CD4-positive, alpha-beta T cell treated with Interferon alpha-2 for 1 hour (primary cell): ENCODE measurements at regions not wholly inside any gene's neighbourhood (a gene's known extent, or its start where the extent isn't known, plus 50 kb on each side); places are given as distances from the start of the nearest gene placed in this dataset.
"Not testable (repeated sequence)": the region's sequence is repeated elsewhere in the genome, so short reads cannot be mapped to it uniquely, and the experiment has no call there.

Experiments used
- DNase-seq, 2 donors: peaks; one replicate each; pipeline ENCODE4 v3.0.0-alpha.2; 2020 to 2022

GRCh38 chr4:156154978-156155377 is 201.3 kb upstream of the CTSO start:
- no peak for DNase-seq

- no peak for DNase-seq
Measured at GRCh38 chr4:156146571-156146970, 192.9 kb upstream of the CTSO start.

DNA sequence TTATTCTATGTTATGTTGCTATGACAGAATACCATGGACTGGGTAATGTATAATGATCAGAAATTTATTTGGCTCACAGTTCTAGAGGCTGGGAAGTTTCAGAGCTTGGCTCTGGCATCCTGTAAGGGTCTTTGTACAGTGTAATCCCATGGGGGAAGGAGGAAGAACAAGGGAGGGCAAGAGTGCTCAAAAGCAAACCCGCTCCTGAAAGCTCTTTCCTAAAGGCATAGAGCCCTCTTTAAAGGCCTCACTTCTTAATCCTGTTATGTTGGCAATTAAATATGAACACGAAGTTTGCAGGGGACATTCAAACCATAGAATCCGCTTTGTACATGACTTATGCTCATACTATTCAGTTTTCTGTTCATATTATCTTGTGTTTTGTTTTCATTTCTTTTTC is 191.3 kb upstream of the CTSO start:
- DNase-seq = no peak

DNA sequence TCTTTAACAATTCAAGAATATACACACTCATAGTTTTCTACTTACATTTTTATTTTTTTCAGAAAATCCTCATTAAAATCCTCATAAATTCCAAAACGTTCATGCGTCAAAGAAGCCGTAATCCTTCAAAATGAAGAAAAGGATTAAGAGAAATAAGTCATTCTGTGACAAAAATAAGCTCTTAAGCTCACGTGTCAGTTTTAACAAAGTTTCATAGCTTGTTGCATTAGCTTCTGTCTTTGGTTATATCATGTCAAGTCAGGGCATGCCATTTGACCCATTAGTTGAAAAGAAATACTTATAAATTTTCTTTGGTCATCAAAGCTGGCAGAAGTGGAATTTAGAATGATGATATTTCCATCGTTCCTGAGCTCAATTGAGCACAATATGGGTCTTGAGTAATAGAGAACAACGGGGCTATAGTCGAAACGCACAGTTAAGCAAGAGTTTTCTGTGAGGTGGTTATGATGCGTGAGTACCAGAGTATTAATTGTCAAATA is 185.2 kb upstream of the CTSO start:
- no peak for DNase-seq

GRCh38 chr4:156137679-156138473 is 184.2 kb upstream of the CTSO start:
- no peak for DNase-seq

DNA sequence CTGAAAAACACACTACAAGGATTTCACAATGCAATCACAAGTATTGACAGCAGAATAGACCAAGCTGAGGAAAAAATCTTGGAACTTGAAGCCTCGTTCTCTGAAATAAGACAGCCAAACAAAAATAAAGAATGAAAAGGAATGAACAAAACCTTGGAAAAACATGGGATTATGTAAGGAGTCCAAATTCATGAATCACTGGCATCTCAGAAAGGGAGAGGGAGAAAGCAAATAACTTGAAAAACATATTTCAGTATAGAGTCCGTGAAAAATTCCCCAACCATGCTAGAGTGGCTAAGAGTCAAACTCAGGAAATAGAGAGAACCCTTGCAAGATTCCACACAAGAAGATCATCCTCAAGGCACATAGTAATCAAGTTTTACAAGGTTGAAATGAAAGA is 178.5 kb upstream of the CTSO start:
- no peak for DNase-seq

DNA sequence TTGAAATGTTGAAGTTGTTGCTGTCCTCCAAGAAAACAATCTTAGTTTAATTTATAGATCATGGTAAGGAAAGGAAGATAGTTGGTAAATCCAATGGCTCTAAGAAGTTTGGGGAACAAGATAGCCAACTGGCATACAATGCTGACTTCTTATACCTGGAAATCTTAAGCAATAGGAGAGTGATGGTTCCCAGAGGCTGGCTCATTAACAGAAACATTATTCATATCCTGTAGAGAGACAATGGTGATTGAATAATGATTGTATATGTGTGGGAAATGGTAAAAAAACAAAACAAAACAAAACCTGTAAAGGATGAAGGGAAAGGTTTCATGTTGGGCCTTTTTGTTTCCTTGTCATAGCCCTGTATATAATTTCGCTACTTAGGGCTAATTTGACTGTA is 174.9 kb upstream of the CTSO start:
- DNase-seq = no peak

DNA sequence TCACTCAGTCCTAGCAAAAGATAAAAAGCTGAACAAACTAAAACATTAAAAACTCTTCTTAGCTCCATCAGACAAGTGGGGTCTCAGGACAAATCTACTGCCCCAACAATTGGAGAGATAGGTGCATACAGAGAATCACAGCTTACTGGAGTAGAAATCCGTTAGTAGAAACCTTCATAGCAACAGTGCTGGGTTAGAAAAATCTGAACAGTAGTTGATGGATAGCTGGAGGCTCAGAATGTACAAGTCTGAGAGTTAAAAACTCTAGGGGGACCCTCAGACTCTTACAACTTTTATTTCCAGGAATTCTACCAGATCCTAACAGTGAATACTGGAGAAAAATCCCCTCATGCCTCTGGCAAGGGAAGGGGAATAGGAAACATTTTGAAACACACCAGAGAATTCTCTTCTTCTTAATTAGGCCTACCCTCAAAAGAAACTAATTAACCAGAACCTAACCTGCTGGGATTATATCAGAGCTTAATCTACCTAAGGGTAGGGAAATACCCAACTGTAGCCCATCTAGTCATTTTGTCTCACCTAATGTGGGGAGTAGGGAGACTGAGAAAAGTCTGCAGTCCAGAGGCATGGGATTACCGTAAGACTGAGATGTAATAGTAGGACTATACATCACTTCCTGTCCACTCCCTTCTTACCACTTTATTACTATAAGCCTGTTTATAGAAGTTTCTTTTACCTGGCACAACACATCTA is 165.0 kb upstream of the CTSO start:
- DNase-seq = no peak

GRCh38 chr4:156117743-156118142 is 164.1 kb upstream of the CTSO start:
- DNase-seq = no peak

DNA sequence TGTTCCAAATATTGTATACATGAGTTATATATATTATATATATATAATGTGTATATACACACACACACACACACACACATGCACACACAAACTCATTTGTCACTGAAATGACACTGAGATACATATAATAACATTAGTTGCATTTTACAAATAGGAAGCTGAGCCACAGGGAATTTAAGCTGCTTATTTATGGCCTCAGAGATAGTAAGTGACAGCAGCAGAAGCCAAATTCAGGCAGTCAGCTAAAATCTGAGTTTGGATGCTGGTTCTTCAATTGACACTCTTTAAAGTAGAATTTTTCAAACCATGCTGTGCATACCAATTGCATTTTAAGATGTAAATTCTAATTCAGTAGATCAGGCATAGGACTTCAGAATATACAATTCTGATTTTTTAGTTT is 163.3 kb upstream of the CTSO start:
- DNase-seq = no peak

GRCh38 chr4:156113138-156113765 is 159.6 kb upstream of the CTSO start:
- DNase-seq = no peak

- DNase-seq = no peak
Measured at GRCh38 chr4:156111686-156112085, 158.0 kb upstream of the CTSO start.

DNA sequence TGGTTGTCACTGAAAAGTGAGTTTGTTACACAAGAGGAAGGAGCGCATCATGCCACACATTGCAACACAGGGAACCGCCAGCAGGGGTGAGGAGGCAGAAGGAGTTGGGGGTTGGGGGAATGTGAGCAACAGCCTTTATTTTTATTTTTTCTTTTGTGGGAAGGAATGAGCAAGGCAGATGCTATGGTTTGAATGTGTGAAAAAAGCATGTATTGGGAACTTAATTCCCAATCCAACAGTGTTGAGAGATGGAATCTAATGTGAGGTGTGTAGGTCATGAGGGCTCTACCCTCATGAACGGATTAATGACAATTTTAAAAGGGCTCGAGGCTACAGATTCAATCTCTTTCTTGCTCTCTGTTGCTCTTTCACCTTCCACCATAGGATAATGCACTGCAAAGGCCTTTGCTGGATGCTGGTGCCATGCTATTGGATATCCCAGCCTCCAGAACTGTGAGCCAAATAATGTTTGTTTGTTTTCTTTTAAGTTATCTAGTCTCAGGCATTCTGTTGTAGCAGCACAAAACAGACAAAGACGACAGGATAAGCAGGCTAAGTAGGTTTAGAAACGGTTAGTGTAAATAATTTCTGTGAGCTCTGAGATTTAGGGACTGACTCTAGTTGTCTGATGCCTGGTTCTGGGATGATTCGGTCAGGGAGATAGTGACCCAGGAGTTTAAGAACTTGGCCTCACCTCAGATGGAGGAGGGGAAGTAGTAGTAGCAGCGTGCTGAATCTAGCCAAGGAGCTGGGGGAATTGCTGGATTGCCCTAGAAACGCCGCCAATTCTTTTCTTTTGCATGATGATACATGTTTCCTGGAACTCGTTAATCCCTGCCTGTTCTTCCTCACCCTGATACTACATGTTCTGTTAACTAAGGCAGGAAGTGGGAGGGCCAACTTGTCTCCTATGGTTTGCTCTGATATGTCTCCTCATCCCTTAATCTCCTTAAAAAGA is 156.6 kb upstream of the CTSO start:
- no peak for DNase-seq

DNA sequence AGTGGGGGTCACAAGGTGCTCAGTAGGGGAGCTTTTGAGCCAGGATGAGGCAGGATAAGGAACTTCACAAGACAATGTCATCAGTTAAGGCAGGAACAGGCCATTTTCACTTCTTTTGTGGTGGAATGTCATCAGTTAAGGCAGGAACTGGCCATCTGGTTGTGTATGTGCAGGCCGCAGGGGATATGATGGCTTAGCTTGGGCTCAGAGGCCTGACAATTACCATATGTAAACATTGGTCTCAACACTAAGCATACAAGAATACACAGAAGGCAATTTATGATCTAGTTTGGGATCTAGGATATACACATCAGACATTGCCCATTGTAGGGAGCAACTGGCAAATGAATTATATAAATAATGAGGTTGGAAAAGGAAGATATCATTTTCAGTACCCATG is 155.4 kb upstream of the CTSO start:
- not testable (repeated sequence) for DNase-seq

DNA sequence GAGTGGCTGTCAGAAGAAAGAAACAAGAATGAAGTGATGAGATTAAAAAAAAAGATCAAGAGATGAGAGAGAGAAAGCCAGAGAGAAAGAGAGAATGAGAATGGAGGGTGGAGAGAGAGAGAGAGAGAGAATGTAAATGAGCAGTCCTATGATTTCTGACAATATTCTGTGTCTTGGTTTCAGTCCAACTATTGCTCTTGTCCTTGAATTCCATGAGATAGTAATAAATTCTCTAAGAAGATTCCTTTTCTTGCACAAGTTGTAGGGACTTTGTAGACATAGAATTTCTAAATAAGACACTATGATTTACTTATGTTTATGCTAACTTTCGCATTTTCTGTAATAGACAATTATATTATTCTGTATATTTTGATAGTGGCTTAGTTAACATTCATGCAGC is 149.6 kb upstream of the CTSO start:
- no peak for DNase-seq

- DNase-seq = no peak
Measured at GRCh38 chr4:156102411-156102810, 148.7 kb upstream of the CTSO start.

DNA sequence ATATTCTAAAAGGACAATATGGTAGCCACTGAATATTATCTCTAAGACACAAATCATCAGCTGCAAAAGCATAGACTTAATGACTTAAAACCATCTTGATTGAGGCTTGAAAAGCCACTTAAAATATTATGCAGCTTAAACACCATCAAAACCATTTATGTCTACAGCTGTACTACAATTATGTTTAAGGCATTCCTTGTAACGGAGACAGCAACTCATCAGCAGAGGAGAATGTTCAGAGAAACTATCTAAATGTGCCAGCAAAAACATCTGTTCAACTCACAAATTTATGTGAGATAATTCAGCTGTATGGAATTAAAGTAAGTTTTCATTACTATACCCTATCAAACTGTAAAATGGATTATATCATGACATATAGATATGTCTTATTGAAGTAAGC is 147.9 kb upstream of the CTSO start:
- no peak for DNase-seq

GRCh38 chr4:156100651-156101050 is 147.0 kb upstream of the CTSO start:
- DNase-seq = no peak

DNA sequence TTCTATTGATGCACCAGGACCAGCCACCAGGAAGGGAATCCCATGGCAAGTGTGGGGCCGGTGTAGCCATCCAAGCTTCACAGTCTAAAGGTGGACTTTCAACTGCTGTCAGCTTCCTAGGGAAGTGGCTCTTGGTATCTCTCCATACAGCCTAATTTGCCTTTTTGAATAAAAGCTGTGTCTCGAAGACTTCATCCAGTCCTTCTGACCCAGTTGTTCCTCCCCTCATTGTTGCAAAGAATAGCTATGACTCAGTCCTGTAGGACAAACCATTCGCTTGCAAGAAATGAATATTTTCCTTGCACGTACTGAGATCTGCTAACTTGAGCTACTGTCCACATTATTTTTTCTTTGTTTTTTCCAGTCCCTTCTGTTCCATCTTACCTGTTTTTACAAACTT is 145.1 kb upstream of the CTSO start:
- DNase-seq = no peak

DNA sequence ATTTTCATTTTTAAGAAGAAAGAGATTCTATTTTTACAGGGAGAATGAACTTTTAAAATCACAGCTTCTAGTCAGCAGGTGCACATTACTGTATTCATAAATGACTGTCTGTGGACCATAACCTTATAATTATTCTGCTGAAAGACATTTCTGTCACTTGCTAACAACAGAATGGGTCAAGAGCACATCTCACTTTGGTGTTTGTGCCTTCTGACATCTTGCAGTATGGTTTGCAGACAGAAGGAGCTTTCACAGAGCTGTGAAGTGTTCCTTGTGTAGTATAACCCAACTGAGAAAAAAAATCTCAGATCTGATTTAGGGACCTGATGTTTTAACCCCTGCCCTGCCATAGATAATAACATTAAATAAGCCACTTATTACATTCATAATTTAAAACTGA is 131.4 kb upstream of the CTSO start:
- no peak for DNase-seq

- DNase-seq = no peak
Measured at GRCh38 chr4:156084373-156084772, 130.7 kb upstream of the CTSO start.

DNA sequence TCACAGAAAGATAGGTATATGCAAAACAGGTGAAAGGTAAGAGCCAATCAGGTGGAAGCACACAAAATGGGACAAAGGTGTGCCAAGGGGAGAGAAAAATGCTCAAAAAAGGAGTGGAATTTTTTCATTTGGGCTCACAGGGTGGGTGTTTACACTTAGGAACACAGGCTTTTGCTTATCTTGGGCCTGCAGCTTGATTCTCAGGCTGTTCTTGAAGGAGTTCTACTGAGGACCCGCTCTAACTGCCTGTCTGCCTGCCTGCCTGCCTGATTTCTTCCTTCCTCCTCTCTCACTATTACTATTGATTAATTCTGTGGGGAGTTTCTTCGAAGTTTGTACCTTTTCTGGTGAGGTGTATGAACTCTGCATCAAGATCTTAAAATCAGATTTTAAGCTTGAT is 120.3 kb upstream of the CTSO start:
- no peak for DNase-seq

GRCh38 chr4:156060661-156061060 is 107.0 kb upstream of the CTSO start:
- no peak for DNase-seq
